GM13976 (cell line): ENCODE measurements at regions not wholly inside any gene's neighbourhood (a gene's known extent, or its start where the extent isn't known, plus 50 kb on each side); places are given as distances from the start of the nearest gene placed in this dataset.

Source experiments
- DNase-seq: peaks from one replicate; pipeline ENCODE4 v3.0.0; 2012; ENCODE audit warnings: low spot score
- in situ Hi-C: fragments of 300-500 bp; cut with MboI; formaldehyde crosslinking; loops from one replicate; pipeline ENCODE4 v1.12.0; 2022; ENCODE audit warnings: low sequenced_read_pairs, mixed read lengths, inconsistent platforms; ENCODE audit not compliant: unreplicated experiment
- TF ChIP-seq, protein P1 (sequence below): IDR thresholded peaks from 2 replicates; pipeline ENCODE4 v1.5.1; 2012; ENCODE audit warnings: borderline replicate concordance, mild to moderate bottlenecking; ENCODE audit not compliant: insufficient read depth; ENCODE audit errors: extremely low read depth, missing control alignments, control extremely low read depth

DNA sequence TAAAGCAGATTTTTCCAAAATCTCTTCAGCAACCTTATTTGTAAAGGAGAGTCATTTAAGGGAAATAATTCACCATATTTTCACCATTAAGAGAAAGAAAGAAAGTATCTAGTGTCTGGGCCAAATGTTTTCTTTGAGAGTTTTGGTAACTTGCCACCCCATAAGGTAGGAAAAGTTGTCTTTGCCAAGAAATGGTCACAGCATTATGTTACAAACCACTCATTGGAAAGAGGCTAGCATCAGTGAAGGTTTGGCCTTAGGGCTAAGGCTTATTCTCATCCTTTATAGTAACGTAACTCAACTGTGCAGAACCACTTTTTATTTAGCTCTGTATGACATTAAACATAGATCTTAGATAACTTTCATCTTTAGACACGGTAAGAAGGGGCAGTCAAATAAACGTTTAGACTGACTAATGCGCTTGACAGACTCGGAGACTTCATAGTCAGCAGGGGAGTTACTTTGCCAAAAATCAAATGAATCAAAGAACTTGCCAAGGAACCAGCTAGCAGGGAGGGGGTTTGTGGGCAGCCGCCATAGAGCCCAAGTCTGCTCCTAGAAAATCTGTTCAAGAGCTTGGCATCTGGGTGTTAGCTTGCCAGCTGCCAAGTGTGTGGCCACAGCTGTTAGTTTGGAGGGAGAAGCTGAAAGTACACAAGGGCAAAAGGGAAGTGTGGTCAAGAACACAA is 182.8 kb upstream of the GRID2 start:
- DNase-seq, result no peak
- TF ChIP-seq, protein P1, sequence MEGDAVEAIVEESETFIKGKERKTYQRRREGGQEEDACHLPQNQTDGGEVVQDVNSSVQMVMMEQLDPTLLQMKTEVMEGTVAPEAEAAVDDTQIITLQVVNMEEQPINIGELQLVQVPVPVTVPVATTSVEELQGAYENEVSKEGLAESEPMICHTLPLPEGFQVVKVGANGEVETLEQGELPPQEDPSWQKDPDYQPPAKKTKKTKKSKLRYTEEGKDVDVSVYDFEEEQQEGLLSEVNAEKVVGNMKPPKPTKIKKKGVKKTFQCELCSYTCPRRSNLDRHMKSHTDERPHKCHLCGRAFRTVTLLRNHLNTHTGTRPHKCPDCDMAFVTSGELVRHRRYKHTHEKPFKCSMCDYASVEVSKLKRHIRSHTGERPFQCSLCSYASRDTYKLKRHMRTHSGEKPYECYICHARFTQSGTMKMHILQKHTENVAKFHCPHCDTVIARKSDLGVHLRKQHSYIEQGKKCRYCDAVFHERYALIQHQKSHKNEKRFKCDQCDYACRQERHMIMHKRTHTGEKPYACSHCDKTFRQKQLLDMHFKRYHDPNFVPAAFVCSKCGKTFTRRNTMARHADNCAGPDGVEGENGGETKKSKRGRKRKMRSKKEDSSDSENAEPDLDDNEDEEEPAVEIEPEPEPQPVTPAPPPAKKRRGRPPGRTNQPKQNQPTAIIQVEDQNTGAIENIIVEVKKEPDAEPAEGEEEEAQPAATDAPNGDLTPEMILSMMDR, result no peak
- in situ Hi-C loops, result no loop called here

DNA sequence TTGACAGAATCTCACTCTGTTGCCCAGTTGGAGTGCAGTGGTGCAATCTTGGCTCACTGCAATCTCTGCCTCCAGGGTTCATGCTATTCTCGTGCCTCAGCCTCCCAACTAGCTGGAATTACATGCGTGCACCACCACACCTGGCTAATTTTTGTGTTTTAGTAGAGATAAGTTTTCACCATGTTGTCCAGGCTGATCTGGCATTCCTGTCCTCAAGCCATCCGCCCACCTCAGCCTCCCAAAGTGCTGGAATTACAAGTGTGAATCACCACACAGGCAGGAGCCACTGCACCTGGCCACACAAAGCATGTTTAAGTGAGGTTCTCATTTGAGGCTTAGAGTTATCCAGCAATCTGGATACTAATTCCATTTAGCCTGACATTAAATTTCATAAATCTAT is 180.9 kb upstream of the GRID2 start:
- in situ Hi-C loops, result no loop called here
- no peak for DNase-seq
- TF ChIP-seq, protein P1, result no peak

DNA sequence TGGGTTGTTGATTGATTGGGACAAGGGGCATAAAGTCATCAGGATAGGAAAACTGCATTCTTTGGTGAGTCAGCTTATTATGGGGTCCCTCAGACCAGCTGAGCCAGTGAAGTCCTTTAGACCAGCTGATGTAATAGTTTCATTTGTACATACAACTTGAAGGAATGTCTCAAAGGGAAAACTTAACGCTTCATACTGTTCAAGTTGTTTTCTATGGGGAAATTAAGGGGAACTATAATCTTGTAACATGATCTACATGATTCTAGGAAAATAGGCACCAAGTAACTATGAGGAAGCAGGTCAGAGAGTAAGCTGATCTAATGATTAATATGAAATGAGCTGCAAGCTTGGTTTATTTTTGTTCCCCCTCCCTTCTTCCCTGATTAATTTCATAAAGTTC is 175.1 kb upstream of the GRID2 start:
- no peak for DNase-seq
- TF ChIP-seq, protein P1, result no peak
- in situ Hi-C loops, result no loop called here

DNA sequence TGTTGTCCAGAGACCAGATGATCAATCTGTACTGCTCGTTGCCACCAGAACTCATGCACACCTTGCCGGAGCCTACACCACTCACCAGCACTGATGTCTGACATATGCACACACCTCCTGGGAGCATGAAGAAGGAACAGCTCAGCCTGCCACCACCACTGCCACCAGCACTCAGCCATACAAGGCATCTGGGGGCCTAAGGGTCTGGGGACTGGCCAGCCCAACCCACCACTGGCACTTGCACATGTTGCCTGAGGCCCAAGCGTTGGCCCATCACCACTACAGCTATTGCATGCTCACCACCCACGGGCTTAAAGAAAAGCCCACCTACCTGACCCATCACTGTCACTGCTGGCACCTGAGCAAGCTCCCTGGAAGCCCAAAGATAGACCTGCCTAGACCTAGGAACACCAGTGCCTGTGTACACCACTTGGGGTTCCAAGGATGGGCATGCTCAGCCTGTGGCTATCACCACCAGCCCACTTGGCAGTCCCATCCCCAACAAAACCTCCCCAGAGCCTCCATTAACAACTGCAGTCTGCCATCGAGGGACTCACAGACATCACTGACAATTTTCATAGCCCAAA is 174.3 kb upstream of the GRID2 start:
- in situ Hi-C loops, result no loop called here
- DNase-seq, result no peak
- TF ChIP-seq, protein P1, result no peak

DNA sequence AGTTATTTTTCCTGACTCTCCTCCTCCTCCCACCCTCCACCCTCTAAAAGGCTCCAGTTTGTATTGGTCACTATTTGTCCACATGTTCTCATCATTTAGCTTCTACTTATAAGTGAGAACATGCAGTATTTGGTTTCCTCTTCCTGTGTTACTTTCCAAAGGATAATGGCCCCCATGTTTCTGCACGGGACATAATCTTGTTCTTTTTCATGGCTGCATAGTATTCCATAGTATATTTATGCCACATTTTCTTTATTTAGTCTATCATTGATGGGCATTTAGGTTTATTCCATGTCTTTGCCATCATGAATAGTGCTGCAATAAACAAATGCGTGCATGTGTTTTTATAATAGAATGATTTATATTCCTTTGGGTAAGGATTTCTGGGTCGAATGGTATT is 167.3 kb upstream of the GRID2 start:
- in situ Hi-C loops, result no loop called here
- no peak for DNase-seq
- TF ChIP-seq, protein P1, result no peak

DNA sequence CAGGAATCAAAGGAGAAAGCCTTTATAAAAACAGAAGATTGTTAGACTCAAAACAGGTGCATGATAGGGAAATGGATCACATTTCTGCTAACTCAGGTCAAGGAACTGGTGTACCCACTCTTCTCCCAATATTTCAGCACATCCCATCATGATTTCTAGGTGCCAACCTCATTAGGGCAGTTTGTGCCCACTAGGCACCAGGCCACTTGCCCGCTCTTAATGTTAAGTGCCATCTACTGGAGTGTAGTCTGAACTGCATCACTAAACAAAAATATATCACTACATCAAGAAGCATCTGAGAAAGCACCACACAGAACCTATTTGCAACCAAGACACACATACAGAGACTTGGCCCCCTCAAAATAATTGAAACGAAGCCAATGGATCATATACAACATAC is 140.4 kb upstream of the GRID2 start:
- no peak for DNase-seq
- in situ Hi-C loops, result no loop called here
- TF ChIP-seq, protein P1, result peak; percentile 4
